IMR-90 (cell line): ENCODE measurements at regions not wholly inside any gene's neighbourhood (a gene's known extent, or its start where the extent isn't known, plus 50 kb on each side); places are given as distances from the start of the nearest gene placed in this dataset.

Experiments used
- ATAC-seq: fragments of 200-7000 bp; cut with Tn5 transposase; 2 replicates; pipeline ENCODE4 v1.9.1; 2020; ENCODE audit warnings: low read depth, mild to moderate bottlenecking, moderate library complexity
- BruUV-seq: library from RNA; stranded (reverse); fragments of 400-500 nt; replicated peaks from 2 replicates; lab custom pipeline; 2021; lab: Mats Ljungman, UMichigan
- CTCF ChIA-PET: fragments of 300-600 bp; formaldehyde crosslinking; extraction: SDS; loops from one replicate; lab custom pipeline; 2021; ENCODE audit warnings: antibody characterized with exemption; lab: Yijun Ruan, JAX
- POLR2A ChIA-PET: fragments of 300-600 bp; sonication (Branson Sonifier 250); formaldehyde crosslinking; loops from one replicate; lab custom pipeline; 2022; ENCODE audit warnings: antibody characterized with exemption; ENCODE audit not compliant: unreplicated experiment; lab: Charles Lee
- DNase-seq: peaks from one replicate; pipeline ENCODE4 v3.0.0; 2013
- H2AFZ ChIP-seq: replicated peaks from 2 replicates; pipeline ENCODE3; 2013; ENCODE audit warnings: low read length, mild to moderate bottlenecking; ENCODE audit not compliant: poor library complexity
- H2AK5ac ChIP-seq: 2 replicates; pipeline ENCODE4 v1.6.1; 2013; ENCODE audit warnings: low read depth, low read length, inconsistent platforms
- H2AK9ac ChIP-seq: replicated peaks from 2 replicates; pipeline ENCODE3; 2013; ENCODE audit warnings: mild to moderate bottlenecking, low read depth, low read length, moderate library complexity; ENCODE audit not compliant: poor library complexity
- H2BK120ac ChIP-seq: 2 replicates; pipeline ENCODE4 v1.6.1; 2013; ENCODE audit warnings: low read depth, low read length, inconsistent platforms
- H2BK15ac ChIP-seq: 3 replicates; pipeline ENCODE4 v1.6.1; 2013; ENCODE audit warnings: low read depth, low read length, inconsistent platforms
- H2BK20ac ChIP-seq: 2 replicates; pipeline ENCODE4 v1.6.1; 2013; ENCODE audit warnings: low read depth, mild to moderate bottlenecking, inconsistent platforms, low read length, moderate library complexity
- H2BK5ac ChIP-seq: 2 replicates; pipeline ENCODE4 v1.6.1; 2013; ENCODE audit warnings: mild to moderate bottlenecking, low read depth, low read length, inconsistent platforms; ENCODE audit not compliant: poor library complexity, severe bottlenecking
- H3K14ac ChIP-seq: replicated peaks from 2 replicates; pipeline ENCODE4 v1.6.1; 2013; ENCODE audit warnings: low read depth, low read length, inconsistent platforms
- H3K18ac ChIP-seq: 2 replicates; pipeline ENCODE4 v1.6.1; 2013; ENCODE audit warnings: low read depth, low read length, control low read depth
- H3K23ac ChIP-seq: 2 replicates; pipeline ENCODE4 v1.6.1; 2013; ENCODE audit warnings: low read depth, low read length, inconsistent platforms
- H3K27ac ChIP-seq: 2 replicates; pipeline ENCODE4 v1.5.1; 2013; ENCODE audit warnings: mild to moderate bottlenecking, control low read depth, low read length; ENCODE audit not compliant: insufficient read depth
- H3K27me3 ChIP-seq: 2 replicates; pipeline ENCODE4 v1.6.1; 2013; ENCODE audit warnings: low read length; ENCODE audit not compliant: control insufficient read depth, insufficient read depth
- H3K36me3 ChIP-seq: 2 replicates; pipeline ENCODE4 v1.6.1; 2013; ENCODE audit warnings: low read length, mixed read lengths; ENCODE audit not compliant: control insufficient read depth, insufficient read depth
- H3K4ac ChIP-seq: 2 replicates; pipeline ENCODE4 v1.6.1; 2013; ENCODE audit warnings: low read depth, low read length, inconsistent platforms
- H3K4me1 ChIP-seq: 2 replicates; pipeline ENCODE4 v1.6.1; 2013; ENCODE audit warnings: low read length, mixed read lengths; ENCODE audit not compliant: control insufficient read depth, insufficient read depth
- H3K4me2 ChIP-seq: 2 replicates; pipeline ENCODE4 v1.6.1; 2013; ENCODE audit warnings: low read depth, mild to moderate bottlenecking, control low read depth, low read length, moderate library complexity
- H3K4me3 ChIP-seq: 2 replicates; pipeline ENCODE4 v1.5.1; 2013; ENCODE audit warnings: low read depth, mild to moderate bottlenecking, control low read depth, low read length, moderate library complexity; ENCODE audit not compliant: insufficient read depth
- H3K56ac ChIP-seq: 2 replicates; pipeline ENCODE4 v1.6.1; 2013; ENCODE audit warnings: low read length, inconsistent platforms; ENCODE audit not compliant: insufficient read depth; ENCODE audit errors: extremely low read depth
- H3K79me1 ChIP-seq, 2 experiments: 2 replicates each; pipeline ENCODE4 v1.6.1; 2013; ENCODE audit warnings: low read length in 2 of 2, inconsistent platforms in 1 of 2, low read depth in 1 of 2
- H3K9ac ChIP-seq: 2 replicates; pipeline ENCODE4 v1.6.1; 2013; ENCODE audit warnings: low read depth, low read length, control low read depth
- H3K9me1 ChIP-seq: 2 replicates; pipeline ENCODE4 v1.6.1; 2013; ENCODE audit warnings: low read length, inconsistent platforms; ENCODE audit not compliant: insufficient read depth
- H3K9me3 ChIP-seq: 2 replicates; pipeline ENCODE4 v1.6.1; 2013; ENCODE audit warnings: low read length; ENCODE audit not compliant: control insufficient read depth, insufficient read depth
- H4K20me1 ChIP-seq: 2 replicates; pipeline ENCODE4 v1.6.1; 2013; ENCODE audit warnings: low read length, inconsistent platforms; ENCODE audit not compliant: insufficient read depth
- H4K5ac ChIP-seq: 2 replicates; pipeline ENCODE4 v1.6.1; 2013; ENCODE audit warnings: mild to moderate bottlenecking, low read depth, low read length, control low read depth
- H4K8ac ChIP-seq, 2 experiments: 2 replicates each; pipeline ENCODE4 v1.6.1; 2013; ENCODE audit warnings: low read depth in 2 of 2, low read length in 2 of 2, control low read depth in 1 of 2, inconsistent platforms in 1 of 2
- H4K91ac ChIP-seq: 2 replicates; pipeline ENCODE4 v1.6.1; 2013; ENCODE audit warnings: low read depth, low read length, inconsistent platforms; ENCODE audit not compliant: insufficient read depth
- BHLHE40 ChIP-seq: fragments of 150-350 bp; IDR thresholded peaks from 2 replicates; pipeline ENCODE4 v1.6.1; 2016; ENCODE audit warnings: mild to moderate bottlenecking, low read depth, low read length
- CEBPB ChIP-seq: IDR thresholded peaks from 2 replicates; pipeline ENCODE4 v1.6.1; 2012; ENCODE audit warnings: low read depth, low read length, improper control_type of control experiment
- CHD1 ChIP-seq: IDR thresholded peaks from 2 replicates; pipeline ENCODE4 v1.6.1; 2012; ENCODE audit warnings: low read depth, low read length, improper control_type of control experiment
- FOS ChIP-seq: fragments of 150-350 bp; IDR thresholded peaks from 2 replicates; pipeline ENCODE4 v1.6.1; 2016; ENCODE audit warnings: low read depth, low read length
- MAFK ChIP-seq: IDR thresholded peaks from 2 replicates; pipeline ENCODE4 v1.6.1; 2012; ENCODE audit warnings: low read depth, low read length, improper control_type of control experiment
- MAZ ChIP-seq: IDR thresholded peaks from 2 replicates; pipeline ENCODE4 v1.6.1; 2012; ENCODE audit warnings: low read depth, mild to moderate bottlenecking, low read length, improper control_type of control experiment, moderate library complexity, borderline replicate concordance
- MXI1 ChIP-seq: IDR thresholded peaks from 2 replicates; pipeline ENCODE4 v1.6.1; 2012; ENCODE audit warnings: low read depth, mild to moderate bottlenecking, low read length, moderate library complexity, borderline replicate concordance
- NFE2L2 ChIP-seq: fragments of 150-350 bp; IDR thresholded peaks from 2 replicates; pipeline ENCODE4 v1.6.1; 2016; ENCODE audit warnings: low read depth, mild to moderate bottlenecking, low read length
- POLR2A ChIP-seq: IDR thresholded peaks from 2 replicates; pipeline ENCODE4 v1.6.1; 2012; ENCODE audit warnings: mild to moderate bottlenecking, low read depth, low read length
- RAD21 ChIP-seq: IDR thresholded peaks from 2 replicates; pipeline ENCODE4 v1.6.1; 2012; ENCODE audit warnings: low read length, improper control_type of control experiment
- RCOR1 ChIP-seq: IDR thresholded peaks from 2 replicates; pipeline ENCODE4 v1.6.1; 2012; ENCODE audit warnings: mild to moderate bottlenecking, low read length, improper control_type of control experiment; ENCODE audit not compliant: insufficient replicate concordance
- RFX5 ChIP-seq: IDR thresholded peaks from 2 replicates; pipeline ENCODE4 v1.8.0; 2012; ENCODE audit warnings: low read depth, mild to moderate bottlenecking, low read length, moderate library complexity
- SMC3 ChIP-seq: fragments of 150-350 bp; IDR thresholded peaks from 2 replicates; pipeline ENCODE4 v1.6.1; 2016; ENCODE audit warnings: low read depth, mild to moderate bottlenecking, antibody characterized with exemption, low read length, moderate library complexity
- WGBS, 2 experiments: methylation state at CpG; one replicate each; pipeline versions ENCODE4 v1.1.5 to v1.1.7; 2013; ENCODE audit warnings: missing lambda C conversion rate in 2 of 2; ENCODE audit not compliant: insufficient read length in 1 of 2; ENCODE audit errors: extremely low coverage in 2 of 2; 5-methylcytosine and 5-hydroxymethylcytosine counted together
- dilution Hi-C: fragments of 300-500 bp; cut with HindIII; formaldehyde crosslinking; loops from one replicate; pipeline ENCODE4 v1.14.3; 2018; ENCODE audit warnings: low sequenced_read_pairs; ENCODE audit not compliant: unreplicated experiment
- in situ Hi-C: fragments of 300-500 bp; cut with MboI; formaldehyde crosslinking; loops from 3 replicates; pipeline ENCODE4 v1.14.3; 2019; ENCODE audit warnings: low sequenced_read_pairs, inconsistent platforms, mixed read lengths
- intact Hi-C: fragments of 100-400 bp; cut with micrococcal nuclease; formaldehyde crosslinking; loops from 2 replicates; pipeline ENCODE4 v1.10.0; 2022
- TF ChIP-seq, protein P1 (sequence below): fragments of 150-350 bp; IDR thresholded peaks from 2 replicates; pipeline ENCODE4 v1.6.1; 2017; ENCODE audit warnings: mild to moderate bottlenecking, antibody characterized with exemption, low read length, low read depth
- TF ChIP-seq, protein P2 (sequence below): conservative IDR thresholded peaks from 2 replicates; pipeline ENCODE4 v1.5.1; 2012; ENCODE audit warnings: mild to moderate bottlenecking, low read depth, low read length, improper control_type of control experiment
- TF ChIP-seq, protein P3 (sequence below): fragments of 150-350 bp; IDR thresholded peaks from 2 replicates; pipeline ENCODE4 v1.6.1; 2016; ENCODE audit warnings: low read depth, mild to moderate bottlenecking, low read length, moderate library complexity, borderline replicate concordance

DNA sequence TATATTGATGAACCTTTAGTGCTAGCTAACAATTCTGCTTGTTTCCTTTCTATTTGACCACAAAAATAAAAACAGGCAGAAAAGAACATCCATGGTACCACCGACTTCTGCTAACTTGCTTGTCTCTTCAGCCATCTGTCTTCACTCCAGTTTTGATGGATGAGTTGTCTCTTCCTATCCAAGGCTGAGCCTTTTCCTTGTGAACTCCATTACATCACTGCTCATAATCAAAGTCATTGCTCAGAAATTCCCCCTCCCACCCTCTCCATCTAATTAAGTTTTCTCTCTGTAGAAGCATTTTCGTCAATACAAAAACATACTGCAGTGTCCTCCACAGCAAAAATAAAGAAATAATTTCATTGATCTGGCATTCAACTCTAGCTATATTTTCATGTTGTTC, 184.4 kb downstream of the SPCS3 start:
- Histone ChIP-seq H3K4me1 (no peaks in the 10 kb centered on the region), H2AK5ac (no peak overlapping the region), H3K9me1 (no peaks in the 10 kb centered on the region; the same call in 1 of the 2 replicates), H4K5ac (no peak overlapping the region), H4K20me1 (no peaks in the 10 kb centered on the region), H3K36me3 (no peaks in the 10 kb centered on the region), H3K4ac (no peak overlapping the region), H3K79me1 (no peaks in the 10 kb centered on the region), H3K4me3 (no peak overlapping the region), H3K27ac (no peak overlapping the region), H3K56ac (no peak overlapping the region), H3K9me3 (no peaks in the 10 kb centered on the region), H2BK15ac (no peak overlapping the region), H3K14ac (no peak overlapping the region), H3K27me3 (no peaks in the 10 kb centered on the region), H3K9ac (no peak overlapping the region), H3K23ac (no peak overlapping the region), H3K4me2 (no peak overlapping the region), H3K18ac (no peak overlapping the region), H2BK20ac (no peak overlapping the region), H2BK5ac (no peak overlapping the region), H2AFZ (no peak overlapping the region), H2AK9ac (no peak overlapping the region), H4K8ac (no peak overlapping the region), H2BK120ac (no peak overlapping the region), H4K91ac (no peak overlapping the region)
- DNase-seq (no peak), ATAC-seq (no peak)
- no CpG with 5 or more reads among the region's 2 CpGs for WGBS, 2 experiments
- dilution Hi-C loops: no loop called here
- in situ Hi-C loops: no loop called here
- CTCF ChIA-PET: no interaction called here
- intact Hi-C loops: no loop called here
- POLR2A ChIA-PET: no interaction called here
- no peak for TF ChIP-seq NFE2L2
- TF ChIP-seq CHD1: no peak
- TF ChIP-seq MAZ: no peak
- TF ChIP-seq FOS: no peak
- TF ChIP-seq, protein P1, sequence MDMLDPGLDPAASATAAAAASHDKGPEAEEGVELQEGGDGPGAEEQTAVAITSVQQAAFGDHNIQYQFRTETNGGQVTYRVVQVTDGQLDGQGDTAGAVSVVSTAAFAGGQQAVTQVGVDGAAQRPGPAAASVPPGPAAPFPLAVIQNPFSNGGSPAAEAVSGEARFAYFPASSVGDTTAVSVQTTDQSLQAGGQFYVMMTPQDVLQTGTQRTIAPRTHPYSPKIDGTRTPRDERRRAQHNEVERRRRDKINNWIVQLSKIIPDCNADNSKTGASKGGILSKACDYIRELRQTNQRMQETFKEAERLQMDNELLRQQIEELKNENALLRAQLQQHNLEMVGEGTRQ: no peak
- TF ChIP-seq BHLHE40: no peak
- TF ChIP-seq MAFK: no peak
- no peak for TF ChIP-seq RFX5
- TF ChIP-seq POLR2A: no peak
- no peak for TF ChIP-seq SMC3
- TF ChIP-seq MXI1: no peak
- TF ChIP-seq, protein P2, sequence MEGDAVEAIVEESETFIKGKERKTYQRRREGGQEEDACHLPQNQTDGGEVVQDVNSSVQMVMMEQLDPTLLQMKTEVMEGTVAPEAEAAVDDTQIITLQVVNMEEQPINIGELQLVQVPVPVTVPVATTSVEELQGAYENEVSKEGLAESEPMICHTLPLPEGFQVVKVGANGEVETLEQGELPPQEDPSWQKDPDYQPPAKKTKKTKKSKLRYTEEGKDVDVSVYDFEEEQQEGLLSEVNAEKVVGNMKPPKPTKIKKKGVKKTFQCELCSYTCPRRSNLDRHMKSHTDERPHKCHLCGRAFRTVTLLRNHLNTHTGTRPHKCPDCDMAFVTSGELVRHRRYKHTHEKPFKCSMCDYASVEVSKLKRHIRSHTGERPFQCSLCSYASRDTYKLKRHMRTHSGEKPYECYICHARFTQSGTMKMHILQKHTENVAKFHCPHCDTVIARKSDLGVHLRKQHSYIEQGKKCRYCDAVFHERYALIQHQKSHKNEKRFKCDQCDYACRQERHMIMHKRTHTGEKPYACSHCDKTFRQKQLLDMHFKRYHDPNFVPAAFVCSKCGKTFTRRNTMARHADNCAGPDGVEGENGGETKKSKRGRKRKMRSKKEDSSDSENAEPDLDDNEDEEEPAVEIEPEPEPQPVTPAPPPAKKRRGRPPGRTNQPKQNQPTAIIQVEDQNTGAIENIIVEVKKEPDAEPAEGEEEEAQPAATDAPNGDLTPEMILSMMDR: no peak
- TF ChIP-seq RCOR1: no peak
- TF ChIP-seq, protein P3, sequence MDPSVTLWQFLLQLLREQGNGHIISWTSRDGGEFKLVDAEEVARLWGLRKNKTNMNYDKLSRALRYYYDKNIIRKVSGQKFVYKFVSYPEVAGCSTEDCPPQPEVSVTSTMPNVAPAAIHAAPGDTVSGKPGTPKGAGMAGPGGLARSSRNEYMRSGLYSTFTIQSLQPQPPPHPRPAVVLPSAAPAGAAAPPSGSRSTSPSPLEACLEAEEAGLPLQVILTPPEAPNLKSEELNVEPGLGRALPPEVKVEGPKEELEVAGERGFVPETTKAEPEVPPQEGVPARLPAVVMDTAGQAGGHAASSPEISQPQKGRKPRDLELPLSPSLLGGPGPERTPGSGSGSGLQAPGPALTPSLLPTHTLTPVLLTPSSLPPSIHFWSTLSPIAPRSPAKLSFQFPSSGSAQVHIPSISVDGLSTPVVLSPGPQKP: no peak
- TF ChIP-seq CEBPB: no peak
- no peak for TF ChIP-seq RAD21
- BruUV-seq: no TSS peak
